Pons (tissue), 1 donor: ENCODE measurements at regions not wholly inside any gene's neighbourhood (a gene's known extent, or its start where the extent isn't known, plus 50 kb on each side); places are given as distances from the start of the nearest gene placed in this dataset.

Source experiments
- DNase-seq: peaks from one replicate; pipeline ENCODE4 v3.0.0-alpha.2; 2016; ENCODE audit warnings: low spot score

- no peak for DNase-seq
Observed at GRCh38 chr3:141669434-141669833, 68.7 kb upstream of the RNF7 start.

GRCh38 chr3:141677701-141678100, 60.4 kb upstream of the RNF7 start:
- no peak for DNase-seq

- no peak for DNase-seq
Observed at GRCh38 chr3:141680620-141681389, 57.3 kb upstream of the RNF7 start.

GRCh38 chr3:141681390-141681780, 56.7 kb upstream of the RNF7 start:
- no peak for DNase-seq

- no peak for DNase-seq
Observed at GRCh38 chr3:141682007-141682406, 56.1 kb upstream of the RNF7 start.

GRCh38 chr3:141682921-141683320, 55.2 kb upstream of the RNF7 start:
- DNase-seq: no peak

GRCh38 chr3:141684758-141685157, 53.3 kb upstream of the RNF7 start:
- no peak for DNase-seq

- peak; percentile 90 for DNase-seq
Observed at GRCh38 chr3:141686466-141687291, 51.4 kb upstream of the RNF7 start.
